ENCODE measurements at regions not wholly inside any gene's neighbourhood (a gene's known extent, or its start where the extent isn't known, plus 50 kb on each side); places are given as distances from the start of the nearest gene placed in this dataset.

DNA sequence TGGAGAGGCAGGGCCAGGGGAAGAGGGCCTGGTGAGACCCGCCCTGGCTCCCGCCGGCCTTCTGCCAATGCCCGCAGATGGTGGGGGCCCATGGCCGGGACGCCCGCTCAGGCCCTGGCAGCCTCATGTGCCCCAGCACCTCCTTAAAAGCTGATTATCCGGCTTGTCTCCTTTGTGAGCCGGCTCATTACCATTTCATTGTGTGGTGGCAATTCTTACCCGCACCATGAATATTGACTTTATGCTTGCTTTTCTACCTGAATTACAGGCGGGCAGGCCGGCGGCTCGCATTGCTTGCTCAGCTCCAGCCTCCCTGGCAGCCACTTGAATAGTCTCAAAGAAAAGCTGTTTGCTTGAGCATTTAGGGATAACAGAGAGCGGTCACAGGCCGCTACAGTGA lies 120.0 kb upstream of the JAG1 start:
- TF ChIP-seq POLR2A (IDR thresholded peaks at IDR 0.05) (no peak), POLR2AphosphoS5 (IDR thresholded peaks at IDR 0.05) (no peak)
